ENCODE measurements at regions not wholly inside any gene's neighbourhood (a gene's known extent, or its start where the extent isn't known, plus 50 kb on each side); places are given as distances from the start of the nearest gene placed in this dataset.

GRCh38 chr18:39701839-39702238 lies 2136.2 kb upstream of the CELF4 start:
- no peak overlapping the region for H3K4me3 ChIP-seq (ENCODE audit: insufficient read depth, low read depth, low read length)
- DNase-seq = no peak

DNA sequence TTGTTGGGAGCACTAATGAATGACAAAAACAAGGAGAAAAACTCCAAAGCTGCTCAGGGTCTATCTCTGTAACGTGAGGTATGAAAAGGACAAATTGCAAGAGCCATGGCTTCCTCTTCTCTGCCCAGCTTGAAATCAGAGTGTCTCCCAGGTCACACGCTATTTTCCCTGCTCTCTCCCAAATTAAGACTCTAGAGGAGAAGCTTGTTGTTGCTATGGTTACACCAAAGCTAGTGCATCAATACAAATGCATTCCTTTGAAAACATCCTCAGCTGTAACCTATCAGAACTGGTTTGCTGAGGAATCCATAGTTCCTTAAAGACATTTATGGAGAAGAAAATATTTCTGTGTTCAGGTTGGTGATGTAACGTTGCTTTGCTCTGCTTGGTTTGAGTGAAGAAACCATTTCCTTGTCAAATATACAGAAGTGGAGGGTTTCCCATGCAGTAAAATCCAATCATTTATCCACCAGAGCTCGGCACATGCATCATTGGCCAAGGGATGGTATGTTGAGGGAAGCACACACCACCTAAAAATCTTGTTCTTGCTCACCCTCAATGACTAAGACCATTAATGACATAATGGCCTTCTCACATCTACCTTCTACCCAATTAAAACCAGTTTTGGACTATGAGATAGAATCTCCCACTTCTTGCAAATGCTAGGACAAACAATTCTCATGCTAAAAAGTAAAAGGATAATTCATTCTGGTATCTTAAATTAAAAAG lies 2135.6 kb upstream of the CELF4 start:
- DNase-seq = no peak

More at GRCh38 chr18:39701839-39702238, 2136.2 kb upstream of the CELF4 start:
- Histone ChIP-seq H3K36me3 (replicated peaks; ENCODE audit: control insufficient read depth, insufficient read depth, low read length) (no peaks in the 10 kb centered on the region), H3K27me3 (ENCODE audit: control insufficient read depth, insufficient read depth, low read length) (no peaks in the 10 kb centered on the region)

DNA sequence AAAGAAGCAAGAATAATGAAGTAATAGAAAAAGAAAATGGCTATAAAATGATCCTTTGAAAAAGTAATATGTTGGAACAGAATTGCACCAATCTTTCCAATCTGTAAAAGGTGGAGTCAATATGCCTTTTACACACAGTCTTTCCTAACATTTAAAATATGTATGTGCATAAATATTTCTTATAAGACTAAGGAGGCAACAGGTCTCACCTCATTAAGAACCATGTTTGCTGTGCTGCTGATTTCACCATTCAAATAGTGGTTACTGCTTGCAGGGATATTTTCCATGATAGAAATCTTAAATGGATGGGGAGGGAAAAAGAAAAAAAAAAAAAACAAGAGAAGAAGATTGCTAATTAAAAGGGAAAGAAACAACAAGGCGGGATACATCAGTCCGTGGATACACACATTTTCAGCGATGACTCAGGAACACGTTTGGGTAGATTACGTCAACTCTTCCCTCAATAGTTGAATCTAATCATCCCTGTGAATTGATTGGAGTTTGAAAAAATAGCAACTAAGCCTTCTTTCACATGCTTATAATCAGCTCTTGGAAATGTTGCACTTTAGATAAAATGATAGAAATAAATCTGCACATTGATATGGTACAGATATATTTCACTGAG lies 2133.9 kb upstream of the CELF4 start:
- no peaks in the 10 kb centered on the region for H3K27me3 ChIP-seq (ENCODE audit: control insufficient read depth, insufficient read depth, low read length)
- H3K36me3 ChIP-seq (replicated peaks; ENCODE audit: control insufficient read depth, insufficient read depth, low read length) = no peaks in the 10 kb centered on the region
- DNase-seq = no peak
- H3K4me3 ChIP-seq (ENCODE audit: insufficient read depth, low read depth, low read length) = no peak overlapping the region

More for the DNA sequence above, 2135.6 kb upstream of the CELF4 start:
- H3K4me3 ChIP-seq (ENCODE audit: insufficient read depth, low read depth, low read length) = no peak overlapping the region
- H3K27me3 ChIP-seq (ENCODE audit: control insufficient read depth, insufficient read depth, low read length) = no peaks in the 10 kb centered on the region
- H3K36me3 ChIP-seq (replicated peaks; ENCODE audit: control insufficient read depth, insufficient read depth, low read length) = no peaks in the 10 kb centered on the region

DNA sequence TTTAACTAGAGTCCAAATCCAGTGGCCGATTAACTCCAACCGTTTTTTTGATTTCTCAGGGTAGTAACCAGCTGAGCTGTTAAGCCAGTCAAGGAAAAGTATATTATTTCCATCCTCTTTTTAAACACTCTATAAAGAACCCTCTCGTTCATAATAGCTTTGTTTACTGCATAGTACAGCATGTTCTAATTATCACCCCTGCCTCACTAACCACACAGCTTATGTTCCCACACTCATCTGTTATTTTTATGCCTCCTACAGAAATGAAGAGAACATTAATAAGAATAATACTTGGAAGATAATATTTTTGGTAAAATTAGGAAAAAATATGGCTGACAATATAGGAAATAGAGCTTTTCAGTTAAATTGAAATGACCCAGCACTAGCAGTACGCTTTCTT lies 2132.8 kb upstream of the CELF4 start:
- Histone ChIP-seq H3K4me3 (ENCODE audit: insufficient read depth, low read depth, low read length) (no peak overlapping the region), H3K27me3 (ENCODE audit: control insufficient read depth, insufficient read depth, low read length) (no peaks in the 10 kb centered on the region), H3K36me3 (replicated peaks; ENCODE audit: control insufficient read depth, insufficient read depth, low read length) (no peaks in the 10 kb centered on the region)
- no peak for DNase-seq

DNA sequence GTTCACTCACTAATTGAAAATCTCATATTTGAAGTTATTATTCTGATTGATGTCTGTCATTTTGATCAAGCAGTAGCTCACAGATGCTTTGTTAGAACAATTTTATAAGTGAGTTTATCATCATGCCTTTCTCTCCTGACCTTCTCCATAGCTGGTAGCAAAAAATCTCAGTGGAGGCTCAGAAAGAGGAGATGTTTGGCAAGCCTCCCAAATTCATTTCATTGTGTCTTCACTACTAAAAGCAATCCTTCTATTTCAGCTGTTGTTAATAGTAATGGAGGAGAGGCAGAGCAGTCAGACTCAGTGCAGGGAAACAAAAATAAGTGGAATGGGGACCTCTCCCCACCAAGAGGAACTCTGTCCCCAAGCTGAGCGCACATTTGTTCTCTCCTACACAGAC lies 2127.8 kb upstream of the CELF4 start:
- H3K27me3 ChIP-seq (ENCODE audit: control insufficient read depth, insufficient read depth, low read length) = no peaks in the 10 kb centered on the region
- H3K4me3 ChIP-seq (ENCODE audit: insufficient read depth, low read depth, low read length) = no peak overlapping the region
- DNase-seq = no peak
- H3K36me3 ChIP-seq (replicated peaks; ENCODE audit: control insufficient read depth, insufficient read depth, low read length) = no peaks in the 10 kb centered on the region

DNA sequence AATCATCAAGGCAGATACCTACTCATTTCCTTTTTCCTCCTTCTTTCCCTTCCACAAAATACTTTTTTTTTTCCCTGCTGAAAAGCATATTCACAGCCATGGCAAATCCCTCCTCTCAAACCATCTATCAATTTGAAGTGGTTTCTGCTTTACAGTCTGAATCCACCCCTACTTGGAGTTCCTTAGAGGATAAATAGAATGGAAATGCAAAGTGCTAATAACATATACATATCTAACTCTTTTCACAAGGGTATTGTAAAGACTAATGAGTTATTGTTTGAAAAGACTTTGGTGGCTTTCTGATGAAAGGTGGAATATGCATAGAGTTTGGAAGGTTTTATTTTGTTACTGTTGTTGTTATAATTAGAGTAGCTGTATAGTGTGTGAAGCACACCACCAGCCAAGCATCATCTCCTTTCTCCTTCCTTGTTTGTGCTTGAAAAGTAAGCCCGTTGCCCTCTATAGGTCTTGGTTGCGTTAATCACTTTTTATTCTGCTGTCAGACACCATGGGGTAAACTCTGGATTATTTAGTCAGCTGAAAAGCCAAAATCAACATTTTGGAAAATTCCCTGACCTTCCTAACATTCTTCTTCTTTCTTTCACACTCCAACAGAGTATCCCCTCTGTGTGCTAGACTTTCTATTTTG lies 2126.9 kb upstream of the CELF4 start:
- no peak for DNase-seq
- H3K36me3 ChIP-seq (replicated peaks; ENCODE audit: control insufficient read depth, insufficient read depth, low read length) = no peaks in the 10 kb centered on the region
- no peaks in the 10 kb centered on the region for H3K27me3 ChIP-seq (ENCODE audit: control insufficient read depth, insufficient read depth, low read length)
- H3K4me3 ChIP-seq (ENCODE audit: insufficient read depth, low read depth, low read length) = peak overlapping the region; percentile 29; the same call in 1 of the 2 replicates

GRCh38 chr18:39685303-39685902 lies 2119.8 kb upstream of the CELF4 start:
- Histone ChIP-seq H3K4me3 (ENCODE audit: insufficient read depth, low read depth, low read length) (no peak overlapping the region), H3K36me3 (replicated peaks; ENCODE audit: control insufficient read depth, insufficient read depth, low read length) (no peaks in the 10 kb centered on the region), H3K27me3 (ENCODE audit: control insufficient read depth, insufficient read depth, low read length) (no peaks in the 10 kb centered on the region)
- peak; percentile 22 for DNase-seq

DNA sequence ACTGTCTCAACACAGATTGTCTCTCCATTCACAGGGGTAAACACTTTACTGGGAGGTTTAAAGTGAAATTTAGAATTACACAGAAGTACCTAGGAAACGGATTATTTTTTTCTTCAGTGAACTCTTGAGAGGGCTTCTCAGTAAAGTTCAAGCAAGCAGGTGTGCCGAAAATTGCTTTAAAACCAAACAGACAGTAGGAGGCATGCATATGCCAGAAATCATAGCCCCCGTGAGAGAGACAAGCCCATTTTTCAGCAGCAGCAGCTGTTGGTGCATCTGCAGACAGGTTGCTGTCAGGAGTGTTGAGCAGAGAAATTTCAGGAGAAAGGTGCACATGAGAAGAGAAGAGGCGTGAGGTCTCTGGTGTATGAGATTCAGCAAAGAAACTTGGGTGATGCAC lies 2115.5 kb upstream of the CELF4 start:
- H3K27me3 ChIP-seq (ENCODE audit: control insufficient read depth, insufficient read depth, low read length) = no peaks in the 10 kb centered on the region
- no peak overlapping the region for H3K4me3 ChIP-seq (ENCODE audit: insufficient read depth, low read depth, low read length)
- no peak for DNase-seq
- H3K36me3 ChIP-seq (replicated peaks; ENCODE audit: control insufficient read depth, insufficient read depth, low read length) = no peaks in the 10 kb centered on the region

GRCh38 chr18:39675906-39676305 lies 2110.3 kb upstream of the CELF4 start:
- no peak for DNase-seq
- Histone ChIP-seq H3K36me3 (replicated peaks; ENCODE audit: control insufficient read depth, insufficient read depth, low read length) (no peaks in the 10 kb centered on the region), H3K4me3 (ENCODE audit: insufficient read depth, low read depth, low read length) (no peak overlapping the region), H3K27me3 (ENCODE audit: control insufficient read depth, insufficient read depth, low read length) (no peaks in the 10 kb centered on the region)

DNA sequence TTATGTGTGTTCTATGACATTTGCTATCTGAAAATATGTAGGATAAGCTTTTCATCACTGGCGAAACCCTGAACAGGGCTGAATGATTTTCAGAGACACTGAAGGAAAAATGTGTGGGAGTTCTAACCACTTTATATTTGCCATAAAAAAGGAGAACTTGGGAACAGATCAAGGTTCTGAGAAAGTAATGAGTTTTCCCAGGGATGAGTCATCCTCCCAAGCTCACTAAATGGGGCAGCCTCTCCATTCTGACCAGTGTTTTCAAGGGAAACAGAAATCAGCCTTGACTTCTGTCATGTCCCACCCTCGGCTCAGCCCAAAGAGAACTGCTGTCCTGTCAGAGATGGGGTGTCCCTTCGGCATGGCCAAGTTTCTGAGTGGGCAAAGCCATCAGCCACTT lies 2109.8 kb upstream of the CELF4 start:
- no peak for DNase-seq
- Histone ChIP-seq H3K36me3 (replicated peaks; ENCODE audit: control insufficient read depth, insufficient read depth, low read length) (no peaks in the 10 kb centered on the region), H3K4me3 (ENCODE audit: insufficient read depth, low read depth, low read length) (no peak overlapping the region), H3K27me3 (ENCODE audit: control insufficient read depth, insufficient read depth, low read length) (no peaks in the 10 kb centered on the region)

GRCh38 chr18:39672171-39672570 lies 2106.6 kb upstream of the CELF4 start:
- H3K4me3 ChIP-seq (ENCODE audit: insufficient read depth, low read depth, low read length) = no peak overlapping the region
- H3K36me3 ChIP-seq (replicated peaks; ENCODE audit: control insufficient read depth, insufficient read depth, low read length) = no peaks in the 10 kb centered on the region
- no peaks in the 10 kb centered on the region for H3K27me3 ChIP-seq (ENCODE audit: control insufficient read depth, insufficient read depth, low read length)
- no peak for DNase-seq

- no peak for DNase-seq
- Histone ChIP-seq H3K27me3 (ENCODE audit: control insufficient read depth, insufficient read depth, low read length) (no peaks in the 10 kb centered on the region), H3K36me3 (replicated peaks; ENCODE audit: control insufficient read depth, insufficient read depth, low read length) (no peaks in the 10 kb centered on the region)
These were observed 2102.3 kb upstream of the CELF4 start for GRCh38 chr18:39667905-39668304.

GRCh38 chr18:39666541-39666940 lies 2100.9 kb upstream of the CELF4 start:
- DNase-seq = no peak
- H3K36me3 ChIP-seq (replicated peaks; ENCODE audit: control insufficient read depth, insufficient read depth, low read length) = no peaks in the 10 kb centered on the region
- no peak overlapping the region for H3K4me3 ChIP-seq (ENCODE audit: insufficient read depth, low read depth, low read length)
- H3K27me3 ChIP-seq (ENCODE audit: control insufficient read depth, insufficient read depth, low read length) = no peaks in the 10 kb centered on the region

More at GRCh38 chr18:39667905-39668304, 2102.3 kb upstream of the CELF4 start:
- no peak overlapping the region for H3K4me3 ChIP-seq (ENCODE audit: insufficient read depth, low read depth, low read length)

DNA sequence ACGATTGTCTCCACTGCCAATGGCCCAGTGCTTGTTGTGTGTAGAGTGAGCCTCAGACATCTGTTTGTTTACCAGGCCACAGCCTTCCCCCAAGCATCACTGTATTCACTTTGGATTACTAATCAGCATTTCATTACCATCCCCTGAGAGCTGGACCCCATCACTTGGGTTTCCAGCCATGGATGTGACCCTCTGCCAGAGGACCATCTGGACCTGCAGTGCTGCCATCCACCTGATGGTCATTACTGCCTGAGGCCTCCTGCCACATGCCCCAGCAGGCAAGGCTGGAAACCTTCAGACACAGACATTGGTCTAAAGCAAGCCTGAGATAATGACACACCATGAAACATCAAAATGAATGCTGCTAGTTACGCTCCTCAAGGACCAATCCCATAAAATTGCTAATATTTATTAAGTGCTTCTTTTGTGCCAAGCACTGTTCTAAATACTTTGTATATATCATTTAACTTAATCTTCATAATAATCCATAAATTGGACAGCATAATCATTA lies 2096.3 kb upstream of the CELF4 start:
- DNase-seq = no peak
- Histone ChIP-seq H3K27me3 (ENCODE audit: control insufficient read depth, insufficient read depth, low read length) (no peaks in the 10 kb centered on the region), H3K36me3 (replicated peaks; ENCODE audit: control insufficient read depth, insufficient read depth, low read length) (no peaks in the 10 kb centered on the region), H3K4me3 (ENCODE audit: insufficient read depth, low read depth, low read length) (no peak overlapping the region)
